H1 (cell line): ENCODE measurements at regions not wholly inside any gene's neighbourhood (a gene's known extent, or its start where the extent isn't known, plus 50 kb on each side); places are given as distances from the start of the nearest gene placed in this dataset.

Experiments
- POLR2A ChIP-seq, 2 experiments: IDR thresholded peaks; 1 replicate in 1 of 2; 2 replicates in 1 of 2; pipeline ENCODE4 v1.6.1; 2011; ENCODE audit warnings: low read depth in 2 of 2, low read length in 2 of 2, mild to moderate bottlenecking in 2 of 2; ENCODE audit errors: control extremely low read depth in 1 of 2
- TAF1 ChIP-seq: IDR thresholded peaks from 2 replicates; pipeline ENCODE4 v1.6.1; 2011; ENCODE audit warnings: mild to moderate bottlenecking, low read depth, low read length

DNA sequence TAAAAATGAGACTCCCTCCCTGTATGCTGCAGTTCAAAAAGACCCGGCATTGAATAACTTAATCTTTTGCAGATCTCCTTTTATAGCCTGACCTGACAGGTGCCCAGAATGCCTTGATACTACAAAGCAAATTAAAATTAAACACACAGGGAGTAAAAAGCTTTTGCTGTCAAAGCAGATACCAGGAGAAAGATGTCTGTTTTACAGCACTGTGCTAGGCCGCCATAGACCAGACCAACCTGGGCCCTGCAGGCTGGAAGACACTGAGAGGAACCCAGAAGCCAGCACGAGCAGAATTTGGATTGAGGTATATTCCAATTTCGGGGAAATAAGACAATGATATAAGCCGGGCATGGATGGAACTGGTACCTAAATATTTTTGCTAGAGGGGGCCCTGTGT, 602.8 kb upstream of the SOX11 start:
- no peak for TF ChIP-seq TAF1
- no peak for TF ChIP-seq POLR2A (IDR thresholded peaks at IDR 0.05; ENCODE audit: control extremely low read depth in 1 of 2, low read depth in 2 of 2, low read length in 2 of 2)
